HG02943 (cell line): ENCODE measurements at regions not wholly inside any gene's neighbourhood (a gene's known extent, or its start where the extent isn't known, plus 50 kb on each side); places are given as distances from the start of the nearest gene placed in this dataset.

Experiments
- ATAC-seq: cut with Tn5 transposase; IDR thresholded peaks from one replicate; pipeline ENCODE4 v1.9.1; 2021; ENCODE audit warnings: mild to moderate bottlenecking, low read depth, moderate library complexity; ENCODE audit not compliant: unreplicated experiment

DNA sequence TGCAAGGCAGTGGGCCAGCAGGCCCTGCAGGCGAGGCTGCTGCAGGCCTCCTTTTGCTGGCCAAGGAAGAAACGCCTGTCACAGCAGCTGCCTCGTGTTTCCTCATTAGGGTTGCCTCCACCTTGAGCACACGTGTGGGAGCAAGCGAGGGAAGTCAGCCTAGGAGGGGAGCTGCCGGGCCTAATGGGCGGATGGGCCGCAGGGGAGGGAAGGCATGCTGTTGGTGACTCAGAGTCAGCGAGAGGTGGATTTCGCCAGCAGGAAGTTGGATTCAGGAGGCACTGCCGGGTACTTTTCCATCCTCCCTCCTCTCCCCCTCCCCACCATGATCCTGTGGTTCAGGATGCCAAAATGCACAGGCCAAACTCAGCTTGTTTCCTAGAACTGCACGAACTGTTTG is 498.7 kb downstream of the METTL15 start:
- no peak for ATAC-seq

DNA sequence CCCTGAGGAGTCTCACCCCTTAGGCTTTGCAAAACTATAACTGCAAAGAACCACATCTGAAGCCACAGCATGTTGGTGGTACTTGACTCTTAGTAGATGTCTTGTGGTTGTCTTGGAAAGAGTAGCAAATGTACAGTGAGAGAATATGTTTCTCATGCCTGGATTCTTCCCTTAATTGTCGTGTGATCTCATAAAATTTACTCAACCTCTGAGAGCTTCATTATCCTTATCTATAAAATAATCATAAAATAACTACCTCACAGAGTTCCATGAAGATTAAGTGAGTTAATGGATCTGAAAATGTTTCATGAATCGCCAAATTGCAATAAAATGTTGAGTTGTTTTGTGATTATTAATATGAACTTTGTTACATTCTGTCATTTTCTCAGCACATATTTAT is 491.5 kb downstream of the METTL15 start:
- no peak for ATAC-seq

DNA sequence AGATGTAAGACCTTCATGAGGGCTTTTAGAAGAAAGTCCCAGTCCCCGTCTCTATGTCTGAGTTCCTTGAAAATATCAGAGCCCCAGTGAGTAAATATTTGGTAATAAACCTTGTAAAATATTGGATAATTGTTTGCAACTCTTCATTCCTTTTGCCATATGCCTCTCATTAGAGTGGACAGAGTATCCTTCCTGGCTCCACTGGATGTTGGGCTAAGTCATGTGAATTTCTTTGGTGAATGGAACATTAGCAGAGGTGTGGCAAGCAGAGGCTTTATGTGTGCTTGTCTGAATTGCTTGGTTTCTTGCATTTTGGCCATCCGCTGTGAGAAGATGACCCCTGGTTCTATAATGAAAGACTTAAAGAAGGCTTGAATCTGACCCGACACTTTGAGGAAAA is 490.3 kb downstream of the METTL15 start:
- no peak for ATAC-seq

- no peak for ATAC-seq
Observed at GRCh38 chr11:28596816-28597215, 488.6 kb downstream of the METTL15 start.

DNA sequence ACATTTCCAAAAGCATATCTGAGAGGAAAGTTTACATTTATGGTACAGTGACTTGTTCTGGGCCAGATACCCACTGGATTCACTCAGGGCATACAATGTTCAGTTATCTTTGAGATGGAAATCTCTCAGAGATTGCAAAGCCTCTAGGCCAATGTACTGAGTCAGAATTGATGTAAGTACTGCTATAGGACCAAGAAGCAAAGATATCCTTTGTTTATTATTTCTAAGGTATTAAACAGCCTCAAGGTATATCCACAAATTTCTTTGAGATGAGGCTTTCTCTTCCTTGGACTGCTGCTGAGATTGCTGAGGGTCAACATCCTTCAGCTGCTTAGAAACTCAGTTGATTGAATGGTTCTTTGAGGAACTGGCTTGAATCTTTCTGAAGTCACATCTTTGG is 484.0 kb downstream of the METTL15 start:
- no peak for ATAC-seq

DNA sequence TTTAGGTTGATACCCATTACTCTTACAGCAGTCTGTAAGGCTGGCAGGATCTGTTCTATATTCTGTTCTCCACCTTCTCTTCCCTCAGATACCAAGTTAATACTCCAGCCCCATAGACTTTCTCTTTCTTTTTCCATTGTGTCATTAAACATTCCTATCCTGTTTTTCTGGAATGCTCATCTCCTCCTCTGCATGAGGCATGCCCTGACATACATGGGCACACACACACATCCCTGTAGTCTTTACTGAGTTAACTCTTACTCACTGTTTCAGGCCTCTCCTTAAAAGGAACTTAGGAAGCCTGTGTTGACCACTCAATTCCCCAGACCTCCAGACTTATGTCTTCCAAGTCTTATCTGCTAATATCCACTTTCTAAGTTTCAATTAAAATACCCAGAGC is 476.8 kb downstream of the METTL15 start:
- ATAC-seq: no peak

DNA sequence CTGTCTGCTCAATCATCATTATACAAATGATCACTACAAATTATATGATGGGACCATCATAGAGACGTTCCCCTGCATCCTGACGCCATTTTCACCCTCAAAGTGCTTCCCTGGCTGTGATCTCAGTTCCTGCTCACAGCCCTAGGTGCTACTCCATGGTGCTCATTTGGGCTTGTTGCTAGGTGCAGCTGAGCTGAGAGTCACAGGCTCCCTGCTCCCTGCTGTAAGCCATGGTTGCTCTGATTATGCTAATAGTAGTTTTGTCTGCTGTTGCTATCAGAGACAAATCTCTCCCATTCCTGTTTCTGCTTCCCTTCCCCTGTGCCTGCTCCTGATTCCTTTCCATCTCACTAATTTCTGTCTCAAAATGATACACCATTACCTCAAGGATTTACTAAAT is 474.3 kb downstream of the METTL15 start:
- ATAC-seq: no peak

GRCh38 chr11:28581286-28582242 is 473.4 kb downstream of the METTL15 start:
- ATAC-seq: no peak

DNA sequence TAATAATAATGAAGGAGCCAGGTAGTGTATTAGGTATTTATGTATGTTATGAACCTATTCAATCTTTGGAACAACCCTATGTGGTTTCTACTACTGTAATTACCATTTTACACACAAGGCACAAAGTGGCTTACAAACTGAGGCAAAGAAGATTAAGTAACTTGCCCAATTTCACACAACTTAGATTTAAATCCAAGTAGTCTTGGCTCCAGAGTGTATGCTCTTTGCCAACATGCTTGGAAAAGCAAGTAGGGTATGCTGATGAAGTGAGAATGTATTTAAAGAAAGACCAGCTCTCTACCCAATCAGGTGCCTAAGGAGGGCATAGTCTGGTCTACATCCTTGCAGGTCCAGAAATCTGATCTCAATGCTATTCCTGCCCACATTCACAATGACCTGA is 463.2 kb downstream of the METTL15 start:
- no peak for ATAC-seq

GRCh38 chr11:28569106-28569505 is 460.9 kb downstream of the METTL15 start:
- no peak for ATAC-seq

DNA sequence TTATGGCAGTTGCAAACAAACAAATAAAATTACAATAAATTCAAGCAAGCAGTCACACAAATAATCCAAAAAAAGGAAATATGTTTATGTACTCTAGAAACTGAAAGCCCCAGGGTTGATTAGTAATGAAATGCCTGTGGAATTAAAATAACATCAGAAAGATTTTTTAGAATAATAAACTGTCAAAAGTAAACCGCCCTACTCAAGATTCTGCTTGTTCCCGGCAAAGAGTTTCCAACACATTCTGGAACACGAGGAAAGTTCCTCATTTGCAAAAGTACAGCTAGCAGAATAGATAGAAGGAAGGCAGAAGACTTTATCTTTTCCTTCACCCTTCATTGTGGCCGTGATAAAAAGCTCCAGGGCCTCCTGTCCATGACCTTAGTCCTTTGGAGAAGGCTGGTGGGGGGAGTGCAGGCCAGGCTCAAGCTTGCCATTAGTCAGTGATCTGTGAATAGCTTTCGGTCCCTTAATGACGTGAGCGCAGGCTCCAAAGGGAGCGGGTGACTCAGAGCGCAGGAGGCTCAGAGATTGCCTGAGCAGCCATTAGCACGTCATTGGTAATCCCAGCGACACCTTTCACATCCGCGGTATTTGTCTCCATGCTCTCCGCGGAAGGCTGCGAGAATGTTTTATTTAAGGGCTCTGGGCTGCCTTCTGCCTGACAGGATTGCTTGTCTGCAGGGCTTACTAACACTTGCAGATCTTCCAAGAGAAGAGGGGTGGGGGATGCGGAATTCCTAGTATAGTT is 458.3 kb downstream of the METTL15 start:
- no peak for ATAC-seq

DNA sequence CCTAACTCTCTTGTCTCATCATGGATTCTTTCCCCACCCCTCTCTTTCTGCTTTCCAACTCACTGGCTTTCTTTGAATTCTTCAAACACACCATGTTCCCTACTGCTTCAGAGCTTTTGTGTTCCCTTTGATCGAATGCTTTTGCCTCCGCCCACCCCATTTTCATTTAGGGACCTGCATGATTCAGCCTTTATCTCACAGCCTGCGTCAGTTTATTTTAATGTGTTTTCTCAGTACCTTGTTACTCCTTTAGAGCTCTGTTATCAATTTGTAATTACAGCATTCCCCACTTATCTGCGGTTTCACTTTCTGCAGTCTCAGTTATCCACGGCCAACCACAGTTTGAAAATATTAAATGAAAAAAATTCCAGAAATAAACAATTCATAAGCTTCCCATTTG is 451.3 kb downstream of the METTL15 start:
- no peak for ATAC-seq

GRCh38 chr11:28547321-28547741 is 439.1 kb downstream of the METTL15 start:
- ATAC-seq: no peak

- ATAC-seq: no peak
Observed at GRCh38 chr11:28545536-28545935, 437.3 kb downstream of the METTL15 start.

DNA sequence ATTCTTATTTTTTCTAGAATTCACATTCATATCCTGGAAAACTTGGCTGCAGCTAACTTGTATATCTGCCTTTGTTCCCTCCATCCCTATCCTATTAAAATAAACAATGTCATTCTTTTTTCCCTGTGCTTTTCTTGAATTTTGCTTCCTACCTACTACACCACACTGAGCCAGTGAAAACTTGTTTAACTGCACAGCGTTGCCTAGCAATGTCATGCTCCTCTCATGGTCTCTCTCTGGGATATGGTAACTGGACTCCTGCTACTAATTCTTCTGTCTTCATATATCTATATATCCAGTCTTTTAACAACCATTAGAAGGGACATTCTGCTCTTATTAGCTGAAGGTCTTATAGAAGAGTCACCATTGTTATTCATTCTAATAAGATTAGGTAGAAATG is 434.4 kb downstream of the METTL15 start:
- ATAC-seq: no peak

- ATAC-seq: no peak
Observed at GRCh38 chr11:28539239-28540030, 431.2 kb downstream of the METTL15 start.

GRCh38 chr11:28537822-28538221 is 429.6 kb downstream of the METTL15 start:
- ATAC-seq: no peak

DNA sequence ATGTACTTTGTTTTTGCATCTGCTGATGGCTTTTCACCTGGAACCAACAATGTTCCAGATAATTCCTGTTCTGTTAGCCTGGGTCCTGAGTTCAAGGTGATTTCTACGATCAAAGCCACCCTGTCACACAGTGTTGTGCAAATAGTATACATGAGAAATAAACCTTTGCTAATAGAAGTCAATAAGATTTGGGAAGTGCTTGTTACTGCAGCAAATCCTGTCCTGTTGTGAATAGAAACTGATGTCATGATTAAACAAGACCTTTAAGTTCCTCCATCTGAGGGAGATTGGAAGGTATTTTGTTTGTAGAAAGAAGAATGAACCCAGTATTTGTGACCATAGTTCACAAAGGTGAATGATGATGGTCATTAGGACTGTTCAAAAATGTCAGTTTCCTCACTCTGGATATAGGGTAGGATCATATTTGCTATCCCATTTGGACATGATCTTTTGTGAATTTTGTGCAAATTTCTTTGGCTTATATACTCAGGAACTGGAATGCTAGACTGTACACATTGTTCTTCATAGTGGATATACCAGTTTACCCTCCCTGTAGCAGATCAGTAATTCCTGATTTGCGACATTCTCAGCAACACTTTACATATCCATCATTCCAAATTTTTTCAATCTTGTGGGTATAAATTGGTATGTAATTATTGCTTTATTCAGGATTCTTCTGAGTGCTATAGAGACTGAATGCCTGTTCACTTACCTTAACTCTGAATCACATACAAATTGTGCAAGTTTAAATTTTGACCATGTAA is 428.5 kb downstream of the METTL15 start:
- ATAC-seq: no peak

DNA sequence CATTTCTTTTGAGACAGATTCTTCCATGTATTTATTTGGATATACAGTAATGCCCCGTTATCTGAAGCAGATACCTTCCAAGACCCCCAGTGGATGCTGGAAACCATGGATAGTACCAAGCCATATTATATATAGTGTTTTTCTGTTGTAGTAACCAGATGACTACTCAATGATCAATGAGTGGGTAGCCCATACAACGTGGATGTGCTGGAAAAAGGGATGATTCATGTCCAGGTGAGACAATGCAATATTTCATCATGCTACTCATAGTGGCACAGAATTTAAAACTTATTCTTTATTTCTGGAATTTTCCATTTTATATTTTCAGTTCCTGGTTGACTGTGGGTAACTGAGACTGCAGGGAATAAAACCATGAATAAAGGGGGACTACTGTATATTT is 427.5 kb downstream of the METTL15 start:
- ATAC-seq: no peak
